GM12878 (cell line): ENCODE measurements at regions not wholly inside any gene's neighbourhood (a gene's known extent, or its start where the extent isn't known, plus 50 kb on each side); places are given as distances from the start of the nearest gene placed in this dataset.

Experiments
- BACH1 ChIP-seq: fragments of 450-650 bp; IDR thresholded peaks from 2 replicates; pipeline ENCODE4 v1.6.1; 2017; ENCODE audit warnings: mild to moderate bottlenecking, borderline replicate concordance
- CTCF ChIP-seq, 3 experiments: IDR thresholded peaks in 2 of 3; conservative IDR thresholded peaks in 1 of 3; 2 replicates each; pipeline ENCODE4 v1.5.1; 2011; ENCODE audit warnings: low read depth in 3 of 3, low read length in 3 of 3, mild to moderate bottlenecking in 3 of 3, control low read depth in 2 of 3, moderate library complexity in 2 of 3, inconsistent platforms in 1 of 3, mixed read lengths in 1 of 3; ENCODE audit not compliant: control insufficient read depth in 2 of 3, insufficient read depth in 1 of 3; ENCODE audit errors: extremely low read depth in 1 of 3
- DPF2 ChIP-seq: fragments of 450-650 bp; IDR thresholded peaks from 2 replicates; pipeline ENCODE4 v1.6.1; 2017; ENCODE audit warnings: mild to moderate bottlenecking
- EP300 ChIP-seq, 2 experiments: fragments of 150-350 bp in 1 of 2; IDR thresholded peaks; 2 replicates each; pipeline ENCODE4 v1.6.1; 2011 to 2012; ENCODE audit warnings: low read depth in 2 of 2, low read length in 2 of 2, borderline replicate concordance in 1 of 2, improper control_type of control experiment in 1 of 2, inconsistent platforms in 1 of 2; ENCODE audit not compliant: control insufficient read depth in 1 of 2
- JUND ChIP-seq: IDR thresholded peaks from 2 replicates; pipeline ENCODE4 v1.6.1; 2012; ENCODE audit warnings: low read depth, mild to moderate bottlenecking, low read length, improper control_type of control experiment, moderate library complexity
- KDM1A ChIP-seq: fragments of 200-600 bp; sonication (generic); IDR thresholded peaks from 2 replicates; pipeline ENCODE4 v1.6.1; 2016; ENCODE audit warnings: borderline replicate concordance
- POLR2A ChIP-seq: IDR thresholded peaks from 2 replicates; pipeline ENCODE4 v1.6.1; 2011; ENCODE audit warnings: low read depth, mild to moderate bottlenecking, low read length
- POU2F2 ChIP-seq: IDR thresholded peaks from 3 replicates; pipeline ENCODE4 v1.6.1; 2011; ENCODE audit warnings: low read depth, mild to moderate bottlenecking, low read length, borderline replicate concordance
- SREBF2 ChIP-seq: IDR thresholded peaks from 2 replicates; pipeline ENCODE4 v1.6.1; 2012; ENCODE audit warnings: mild to moderate bottlenecking, low read length
- SRF ChIP-seq, 2 experiments: IDR thresholded peaks; 2 replicates each; pipeline ENCODE4 v1.6.1; 2011; ENCODE audit warnings: low read depth in 2 of 2, low read length in 2 of 2, mild to moderate bottlenecking in 1 of 2, moderate library complexity in 1 of 2
- TAF1 ChIP-seq: IDR thresholded peaks from 2 replicates; pipeline ENCODE4 v1.6.1; 2011; ENCODE audit warnings: mild to moderate bottlenecking, low read depth, low read length, borderline replicate concordance

- TF ChIP-seq DPF2 = no peak
- no peak for TF ChIP-seq EP300 (IDR thresholded peaks at IDR 0.05; ENCODE audit: borderline replicate concordance in 1 of 2, control insufficient read depth in 1 of 2, low read depth in 2 of 2, low read length in 2 of 2)
- TF ChIP-seq SRF (IDR thresholded peaks at IDR 0.05; ENCODE audit: low read depth in 2 of 2, low read length in 2 of 2) = no peak
- TF ChIP-seq CTCF (IDR thresholded peaks at IDR 0.05 in 2 of 3, conservative IDR thresholded peaks at IDR 0.05 in 1 of 3; ENCODE audit: control insufficient read depth in 2 of 3, extremely low read depth in 1 of 3, insufficient read depth in 1 of 3, low read depth in 3 of 3, low read length in 3 of 3) = no peak
- no peak for TF ChIP-seq JUND
- no peak for TF ChIP-seq BACH1
- TF ChIP-seq POLR2A = no peak
- TF ChIP-seq TAF1 = no peak
- TF ChIP-seq POU2F2 = no peak
- TF ChIP-seq KDM1A = no peak
- no peak for TF ChIP-seq SREBF2
These were observed 74.9 kb upstream of the MED13L start for GRCh38 chr12:116352315-116352835.
